HG02588 (cell line): ENCODE measurements at regions not wholly inside any gene's neighbourhood (a gene's known extent, or its start where the extent isn't known, plus 50 kb on each side); places are given as distances from the start of the nearest gene placed in this dataset.
"Not testable (repeated sequence)": the region's sequence is repeated elsewhere in the genome, so short reads cannot be mapped to it uniquely, and the experiment has no call there.

ENCODE experiments used
- ATAC-seq: cut with Tn5 transposase; IDR thresholded peaks from one replicate; pipeline ENCODE4 v1.9.1; 2021; ENCODE audit warnings: mild to moderate bottlenecking, moderate library complexity; ENCODE audit not compliant: unreplicated experiment

DNA sequence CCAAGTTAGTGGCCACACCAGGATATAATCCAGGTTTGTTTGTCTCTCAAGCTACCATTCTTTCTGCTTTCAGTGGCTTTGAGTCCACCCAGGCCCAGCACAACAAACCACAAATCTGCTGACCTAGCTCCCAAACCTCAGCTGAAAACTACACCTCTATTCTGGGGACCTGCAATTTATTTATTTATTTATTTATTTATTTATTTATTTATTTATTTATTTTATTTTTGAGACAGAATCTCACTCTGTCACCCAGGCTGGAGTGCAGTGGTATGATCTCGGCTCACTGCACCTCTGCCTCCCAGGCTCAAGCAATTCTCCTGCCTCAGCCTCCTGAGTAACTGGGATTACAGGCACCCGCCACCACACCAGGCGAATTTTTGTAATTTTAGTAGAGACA, 229.9 kb upstream of the BTG1 start:
- ATAC-seq, result not testable (repeated sequence)

DNA sequence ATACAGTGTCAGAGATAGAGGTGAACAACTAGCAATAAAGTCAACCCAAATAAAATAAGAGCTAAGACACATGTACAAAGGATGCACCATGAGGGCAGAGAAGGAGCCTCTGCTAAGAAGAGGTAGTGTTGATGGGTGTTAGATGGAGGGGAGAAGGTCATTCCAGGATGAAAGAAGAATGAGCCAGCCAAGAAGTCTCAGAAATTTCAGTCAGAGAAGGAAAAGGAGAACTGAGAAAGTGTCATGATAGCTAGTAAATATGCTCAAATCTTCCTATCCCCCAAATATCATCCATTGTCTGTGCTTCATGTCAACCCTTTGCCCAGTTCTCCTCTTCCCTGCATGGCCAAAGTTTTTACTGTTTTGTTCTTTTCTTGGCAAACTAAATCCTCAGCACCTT, 225.2 kb upstream of the BTG1 start:
- no peak for ATAC-seq

DNA sequence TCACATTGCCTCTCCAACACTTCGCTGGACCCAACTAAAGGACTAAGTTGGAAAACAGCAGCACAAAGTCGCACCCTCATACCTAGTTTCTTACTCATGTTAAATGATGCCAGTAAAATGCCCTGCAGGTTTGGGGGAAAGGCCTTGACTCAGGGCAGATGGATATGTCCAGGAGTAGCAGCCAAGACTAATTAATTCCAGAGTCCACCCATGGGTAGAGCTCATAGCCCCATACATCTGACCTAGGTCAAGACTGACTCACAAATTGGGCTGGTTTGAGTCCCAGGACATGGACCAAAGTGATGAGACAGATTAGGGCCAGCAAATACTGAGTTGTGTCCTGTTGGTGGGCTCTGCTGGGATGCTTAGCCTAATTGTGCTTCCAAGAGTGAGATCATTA, 224.0 kb upstream of the BTG1 start:
- ATAC-seq, result no peak

DNA sequence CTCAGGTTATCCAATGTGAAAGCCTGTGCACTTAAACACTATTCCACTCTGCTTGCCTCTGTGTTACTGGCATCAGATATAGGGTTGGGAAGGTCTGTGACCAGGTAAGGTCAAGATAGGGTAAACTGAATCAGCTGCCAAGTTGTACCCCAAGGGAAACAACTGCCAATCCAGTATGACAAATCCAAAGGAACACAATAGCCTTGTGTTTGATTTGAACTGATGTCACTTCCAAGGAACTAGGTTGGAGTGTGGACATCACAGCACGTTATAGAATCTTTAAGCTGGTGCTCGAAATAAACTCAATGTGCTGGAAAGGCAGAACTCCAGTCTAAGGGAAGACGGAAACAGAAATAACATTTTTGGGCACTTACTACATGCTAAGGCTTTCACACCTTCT, 223.4 kb upstream of the BTG1 start:
- ATAC-seq, result no peak

DNA sequence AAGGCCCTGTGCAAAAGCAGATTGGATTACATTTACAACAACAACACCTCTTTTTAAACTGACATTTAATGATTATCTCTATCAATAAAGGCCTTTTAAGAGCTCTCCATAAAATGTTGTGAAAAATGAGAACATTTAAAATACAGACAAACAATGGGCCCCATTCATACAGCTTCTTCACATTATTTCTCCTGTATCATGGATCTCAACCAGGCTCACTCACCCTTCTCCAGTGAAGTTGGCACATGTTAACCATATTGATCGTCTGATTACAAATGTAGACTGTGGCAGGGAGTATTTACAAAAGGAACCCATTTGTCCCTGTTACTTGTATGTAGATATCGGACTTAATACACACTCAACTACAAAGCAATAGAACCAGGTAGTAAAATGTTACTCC, 220.2 kb upstream of the BTG1 start:
- no peak for ATAC-seq

DNA sequence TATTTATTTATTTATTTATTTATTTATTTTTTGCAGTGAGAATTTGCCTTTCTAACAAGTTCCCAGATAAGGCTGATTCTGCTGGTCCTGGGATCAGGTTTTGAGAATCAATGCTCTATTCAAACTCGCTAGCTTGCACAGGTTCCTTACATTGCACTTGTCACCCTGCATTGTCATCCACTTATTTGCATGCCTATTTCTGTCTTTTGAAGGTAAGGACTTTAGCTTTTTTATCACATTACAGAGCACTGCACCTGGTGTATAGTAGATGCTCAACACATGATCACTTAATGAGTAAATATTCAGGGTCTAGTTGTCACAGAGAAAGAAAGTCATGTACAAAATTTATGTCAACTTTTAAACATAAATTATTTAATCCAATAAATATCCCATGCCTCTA, 219.7 kb upstream of the BTG1 start:
- ATAC-seq, result no peak

DNA sequence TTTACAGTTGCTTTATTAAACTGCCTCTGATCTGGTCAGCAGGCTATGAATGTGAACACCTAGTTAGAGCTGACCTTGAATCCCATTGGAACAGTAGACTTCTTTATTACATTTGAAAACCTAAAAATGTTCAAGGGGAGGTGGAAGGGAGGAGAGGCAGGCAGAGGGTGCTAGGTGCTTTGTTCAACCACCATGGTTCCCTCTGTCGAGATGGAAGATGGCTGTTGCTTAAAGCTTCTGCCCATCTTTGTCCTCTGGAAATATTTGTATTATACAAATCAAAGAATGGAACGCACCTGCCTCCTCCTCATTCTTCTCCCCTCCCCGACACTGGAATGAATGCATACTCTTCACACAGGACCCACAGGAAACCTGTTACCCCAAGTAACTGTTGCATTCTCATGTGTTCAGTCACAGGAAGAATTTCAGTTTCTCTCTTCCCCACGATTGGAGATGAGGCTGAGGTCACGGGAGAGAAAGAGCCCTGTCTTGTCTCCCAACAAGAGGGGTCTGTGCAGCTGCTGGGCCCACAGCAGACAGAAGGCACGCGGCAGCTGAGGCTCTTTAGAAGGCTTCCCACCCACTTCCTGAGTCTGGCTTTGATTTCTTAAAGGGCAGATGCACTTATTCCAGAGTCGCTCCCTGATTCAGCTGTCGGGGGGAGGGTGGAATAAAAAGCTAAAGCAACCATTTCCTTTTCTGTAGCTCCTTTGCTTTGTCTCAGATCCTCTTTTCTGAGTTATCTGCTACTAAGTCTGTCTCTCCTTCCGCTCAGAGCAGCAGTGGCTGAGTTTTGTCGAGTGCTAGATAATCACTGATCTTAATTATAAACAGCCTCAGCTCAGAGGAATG, 217.9 kb upstream of the BTG1 start:
- ATAC-seq, result peak; percentile 63

DNA sequence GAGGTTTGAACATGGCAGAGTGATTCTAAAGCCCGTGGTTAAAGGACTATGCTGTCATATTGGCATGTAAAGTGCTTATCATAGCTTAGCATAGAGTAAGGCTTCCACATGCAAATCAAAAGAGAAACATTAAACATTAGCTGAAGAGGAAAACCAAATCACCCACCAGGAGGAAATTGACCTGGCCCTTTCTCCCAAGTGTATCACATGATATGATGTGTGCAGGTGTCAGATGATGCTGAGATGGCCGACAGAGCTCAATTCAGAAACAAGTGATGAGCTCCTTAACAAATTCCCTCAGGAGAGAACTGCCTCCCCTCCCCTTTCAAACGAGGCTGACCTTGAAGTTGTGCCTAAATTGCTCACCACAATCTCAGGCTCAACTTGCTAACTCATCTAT, 217.1 kb upstream of the BTG1 start:
- ATAC-seq, result peak; percentile 63

DNA sequence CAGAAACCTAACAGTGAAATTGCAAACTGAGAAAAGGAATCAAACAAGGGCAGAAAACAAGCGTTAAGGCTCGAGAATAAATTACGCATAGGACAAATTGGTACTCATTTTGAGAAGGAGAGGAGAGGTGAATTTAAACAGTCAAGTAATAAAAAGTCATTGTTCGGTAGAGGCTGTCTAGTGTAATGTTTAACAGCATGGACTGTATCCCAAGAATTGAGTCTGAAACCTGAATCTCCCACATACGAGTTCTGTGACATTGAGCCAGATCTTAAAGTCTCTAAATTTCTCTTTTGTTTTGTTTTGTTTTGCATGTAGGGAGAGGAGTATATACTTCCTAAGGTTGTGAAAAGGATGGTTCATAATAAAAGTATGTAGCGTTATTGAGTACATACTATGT, 216.5 kb upstream of the BTG1 start:
- no peak for ATAC-seq

DNA sequence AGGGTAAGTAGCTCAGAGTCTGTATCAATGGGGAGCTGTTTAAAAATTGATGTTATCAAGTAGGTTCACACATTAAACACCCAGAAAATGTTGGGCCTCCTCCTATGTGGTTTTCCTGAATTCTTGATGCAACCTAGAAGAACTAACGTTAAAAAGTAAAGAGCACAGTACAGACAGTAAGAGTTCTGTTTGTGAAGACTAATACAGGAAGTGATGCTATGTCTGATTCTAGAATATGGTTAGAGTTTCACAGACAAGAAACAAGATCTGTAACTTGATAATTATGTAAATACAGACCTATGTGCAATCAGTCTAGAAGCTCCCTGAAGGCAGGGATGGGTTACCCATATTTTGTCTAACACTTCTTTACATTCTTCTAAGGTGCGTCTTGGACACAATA, 214.9 kb upstream of the BTG1 start:
- no peak for ATAC-seq

DNA sequence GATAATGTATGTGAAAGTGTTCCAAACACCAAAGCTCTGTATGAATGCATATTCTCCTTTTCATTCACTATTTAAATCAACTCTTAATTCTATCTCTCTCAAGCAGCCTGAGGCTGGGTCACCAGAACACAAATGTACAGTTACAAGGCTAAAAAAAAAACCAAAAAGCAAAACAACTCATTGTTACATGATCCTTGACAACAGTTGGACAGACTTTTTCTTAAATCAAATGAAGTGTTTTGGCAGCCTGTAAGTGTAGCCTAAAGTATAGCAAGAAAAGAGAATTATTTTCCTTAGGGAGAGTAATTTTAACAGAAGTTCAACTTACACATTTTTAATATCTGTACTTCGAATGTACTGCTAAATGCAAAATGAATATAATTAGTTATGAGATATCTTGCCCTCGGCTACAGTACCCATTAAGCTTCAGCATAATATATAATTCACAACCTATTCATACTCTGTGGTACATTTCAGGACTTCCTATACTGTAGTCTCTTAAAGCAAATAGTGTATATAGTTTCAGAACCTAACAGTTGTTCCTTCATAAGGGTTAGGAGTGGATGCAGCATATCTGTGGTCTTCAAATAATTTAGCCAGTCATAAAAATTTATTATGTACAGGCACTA, 214.0 kb upstream of the BTG1 start:
- ATAC-seq, result no peak

DNA sequence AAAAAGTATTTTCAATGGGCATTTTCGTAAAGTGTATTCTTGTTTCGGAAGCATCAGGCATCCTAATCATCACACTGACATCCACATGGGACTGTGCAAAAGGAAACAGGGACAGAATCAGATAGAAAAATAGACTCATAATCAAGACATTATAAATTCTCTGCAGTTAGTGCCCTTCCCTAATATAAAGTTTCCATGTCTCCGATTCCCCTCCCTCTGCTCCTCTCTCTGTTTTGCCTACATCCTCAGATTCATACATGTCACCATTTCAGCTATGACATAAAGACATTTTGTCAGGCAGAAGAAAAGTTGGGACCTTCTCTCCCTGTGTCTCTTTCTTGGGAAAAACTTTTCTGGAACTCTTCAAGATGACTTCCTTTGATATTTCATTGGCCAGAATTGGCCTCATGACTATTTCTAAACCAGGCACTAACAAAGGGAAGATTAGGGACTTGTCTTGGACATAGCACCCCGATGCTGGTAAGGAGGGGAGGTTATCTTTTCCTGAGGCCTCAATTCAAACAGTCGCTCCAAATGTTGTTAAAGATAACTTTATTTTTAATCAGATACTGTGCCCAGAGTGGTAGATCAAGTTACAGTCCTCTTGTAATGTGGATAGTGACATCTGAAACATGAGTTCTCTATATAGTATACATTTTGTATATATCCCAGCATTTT, 212.1 kb upstream of the BTG1 start:
- no peak for ATAC-seq

DNA sequence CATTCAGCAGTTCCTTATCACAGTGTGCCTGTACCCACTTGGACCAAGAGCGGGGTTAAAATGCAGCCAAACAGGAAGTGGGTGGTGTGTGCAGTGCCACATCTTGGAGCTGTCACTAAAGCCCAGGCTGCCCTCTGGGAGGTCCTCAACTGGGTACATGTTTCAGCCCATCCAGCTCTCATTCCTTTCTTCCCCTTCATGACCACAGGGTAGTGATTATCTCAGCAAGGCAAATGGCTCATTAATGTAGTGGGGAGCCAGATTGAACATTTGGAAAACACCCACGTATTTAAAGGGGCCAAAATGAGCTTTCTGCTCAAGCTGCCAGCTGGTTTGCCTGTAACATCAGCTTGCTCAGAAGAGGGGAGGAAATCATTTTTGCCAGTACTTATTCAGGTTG, 210.8 kb upstream of the BTG1 start:
- no peak for ATAC-seq

DNA sequence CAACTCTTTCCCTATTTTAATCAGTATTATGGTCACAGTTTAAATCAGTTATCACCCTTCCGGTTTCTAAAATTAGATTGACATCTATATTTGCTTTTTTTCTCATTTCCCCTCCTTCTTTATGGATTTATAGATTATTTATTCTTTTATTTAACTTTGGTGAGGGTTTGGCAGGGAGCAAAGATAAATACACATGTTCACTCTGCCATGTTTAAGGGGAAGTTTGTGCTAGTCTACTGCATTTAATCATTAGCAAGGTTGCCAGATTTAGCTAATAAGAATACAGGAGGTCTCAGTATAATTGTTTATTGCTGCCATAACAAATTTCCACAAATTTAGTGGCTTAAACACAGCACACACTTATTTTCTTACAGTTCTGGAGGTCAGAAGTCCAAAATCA, 204.0 kb upstream of the BTG1 start:
- no peak for ATAC-seq

DNA sequence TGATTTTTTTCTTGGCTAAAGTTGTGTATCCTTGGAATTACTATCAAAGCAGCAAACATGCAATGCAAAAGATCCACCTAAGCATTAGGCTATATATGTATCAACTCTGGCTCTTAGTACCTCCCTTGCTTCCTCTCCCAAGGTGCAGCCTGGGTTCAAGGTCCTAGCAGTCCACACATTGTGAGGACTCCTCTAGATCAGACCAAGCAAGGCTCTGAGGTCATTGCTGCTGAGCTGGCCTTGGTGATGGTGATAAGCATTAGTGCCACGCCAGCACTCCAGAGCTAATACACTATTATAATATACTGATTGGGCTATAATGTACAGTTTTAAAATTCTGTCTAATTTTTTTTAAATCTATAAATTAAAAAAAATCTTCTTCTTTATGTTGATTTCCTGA, 196.9 kb upstream of the BTG1 start:
- no peak for ATAC-seq

DNA sequence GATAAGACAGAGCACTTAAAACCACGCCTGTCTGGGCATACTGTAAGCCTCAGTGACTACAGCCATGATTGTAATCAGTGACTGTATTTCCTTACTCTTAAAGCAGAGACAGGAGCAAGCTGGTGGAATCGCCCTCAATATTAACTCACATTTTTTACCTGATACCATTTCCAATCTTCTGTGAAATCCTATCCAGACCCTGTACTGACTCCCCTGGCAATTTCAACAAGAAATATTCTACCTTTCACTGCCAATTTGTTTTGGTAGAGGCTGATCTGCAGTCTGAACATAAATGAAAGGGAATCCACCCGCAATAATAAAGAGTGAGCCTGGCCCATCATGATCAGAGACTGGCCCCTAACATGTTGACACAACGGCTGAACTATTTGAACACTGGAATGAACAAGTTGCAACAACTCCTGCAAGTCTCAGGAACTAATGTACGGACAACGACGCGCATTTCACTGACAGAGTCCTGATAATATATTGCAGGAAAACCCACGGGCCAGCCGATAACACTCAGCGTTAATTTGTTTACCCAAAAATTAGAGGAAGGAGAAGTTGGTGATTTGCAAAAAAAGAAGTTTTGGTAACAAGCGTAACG, 195.5 kb upstream of the BTG1 start:
- ATAC-seq, result peak; percentile 71

DNA sequence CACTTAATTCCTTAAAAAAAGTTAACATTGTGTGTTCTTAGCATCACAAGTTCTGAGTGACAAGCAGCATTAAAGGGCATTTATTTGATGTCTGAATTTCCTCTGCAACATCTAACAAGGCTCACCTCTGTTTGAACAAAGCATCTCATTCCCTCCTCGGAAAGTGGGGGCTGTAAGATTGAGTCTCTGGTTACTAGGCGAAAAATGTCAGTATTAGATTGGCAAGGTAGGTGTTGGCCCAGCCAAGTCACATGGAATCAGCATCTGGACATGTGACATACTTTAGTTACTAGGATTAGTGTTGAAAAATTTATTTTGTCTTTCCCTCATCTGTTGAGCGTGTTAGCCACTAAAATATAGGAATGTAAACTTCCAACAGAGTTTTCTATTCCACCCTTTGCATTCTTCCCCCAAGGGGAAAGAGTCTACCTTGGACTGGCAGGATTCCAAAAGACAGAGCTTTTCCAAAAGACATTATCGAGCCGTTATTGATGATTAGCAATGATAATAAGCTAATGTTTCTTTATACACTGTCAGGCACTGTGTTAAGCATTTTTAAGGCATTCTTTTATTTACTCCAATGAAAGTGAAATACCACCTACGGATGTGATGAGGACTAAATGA, 194.9 kb upstream of the BTG1 start:
- ATAC-seq, result no peak

DNA sequence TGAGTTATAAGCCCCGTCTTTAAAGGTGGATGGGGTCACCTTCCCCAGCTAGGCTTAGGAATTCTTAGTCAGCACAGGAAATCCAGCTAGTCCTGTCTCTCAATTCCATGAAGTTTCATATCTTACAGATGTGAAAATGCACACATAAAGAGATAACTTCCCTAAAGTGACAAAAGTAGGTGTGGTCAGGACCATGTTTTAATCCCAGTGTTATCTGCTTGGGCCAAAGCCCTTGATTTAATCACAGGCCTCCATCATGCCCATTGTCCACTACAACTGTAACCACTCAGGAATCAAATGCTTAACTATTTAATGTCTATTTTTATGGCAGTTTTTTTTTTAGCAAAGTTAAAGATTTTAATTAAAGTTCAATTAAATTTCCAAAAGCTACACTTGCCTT, 194.4 kb upstream of the BTG1 start:
- ATAC-seq, result no peak

DNA sequence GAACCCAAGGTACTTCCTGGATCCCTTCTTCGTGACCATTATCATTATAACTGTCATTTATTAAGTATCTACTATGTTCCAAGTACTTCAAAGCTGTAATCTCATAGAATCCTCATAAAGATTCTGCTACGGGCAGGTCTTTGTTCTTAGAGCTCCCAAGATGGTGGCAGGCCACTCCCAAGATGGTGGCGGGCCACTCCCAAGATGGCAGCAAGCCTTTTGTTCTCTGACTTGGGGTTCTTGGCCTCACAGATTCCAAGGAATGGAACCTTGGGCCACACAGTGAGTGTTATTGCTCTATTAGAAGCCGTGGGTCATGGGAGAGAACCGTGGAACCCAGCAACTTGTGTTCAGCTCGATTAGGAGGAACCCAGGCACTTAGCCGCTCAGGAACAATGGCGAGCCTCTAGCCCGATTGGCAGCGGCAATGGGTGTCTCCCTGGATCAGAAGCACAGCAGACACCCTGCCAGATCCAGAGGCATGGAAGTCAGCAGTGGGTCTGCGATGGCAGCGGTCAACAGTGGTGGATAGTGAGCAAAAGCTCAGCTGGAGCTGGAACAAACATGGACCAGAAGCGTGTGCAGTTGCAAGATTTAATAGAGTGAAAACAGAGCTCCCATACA, 193.7 kb upstream of the BTG1 start:
- ATAC-seq, result no peak

DNA sequence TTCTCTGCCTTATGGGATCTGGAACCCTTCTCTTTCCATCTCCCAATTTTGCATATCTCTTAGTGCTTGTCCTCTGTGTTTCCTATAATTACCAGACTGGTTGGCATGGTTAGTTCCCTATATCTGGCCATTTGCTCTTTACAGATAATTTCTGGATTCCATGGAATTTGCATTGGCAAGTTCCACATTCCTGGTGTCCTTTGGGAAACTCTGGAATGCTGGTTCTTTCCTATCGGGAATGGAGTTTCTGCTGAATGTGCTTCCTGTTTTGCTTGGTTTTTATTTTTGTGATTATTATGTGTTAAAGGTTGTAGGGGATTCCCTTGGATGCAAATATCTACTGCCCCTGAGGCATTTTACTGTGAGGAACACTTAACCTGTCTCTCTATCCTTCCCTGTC, 193.0 kb upstream of the BTG1 start:
- ATAC-seq, result no peak

DNA sequence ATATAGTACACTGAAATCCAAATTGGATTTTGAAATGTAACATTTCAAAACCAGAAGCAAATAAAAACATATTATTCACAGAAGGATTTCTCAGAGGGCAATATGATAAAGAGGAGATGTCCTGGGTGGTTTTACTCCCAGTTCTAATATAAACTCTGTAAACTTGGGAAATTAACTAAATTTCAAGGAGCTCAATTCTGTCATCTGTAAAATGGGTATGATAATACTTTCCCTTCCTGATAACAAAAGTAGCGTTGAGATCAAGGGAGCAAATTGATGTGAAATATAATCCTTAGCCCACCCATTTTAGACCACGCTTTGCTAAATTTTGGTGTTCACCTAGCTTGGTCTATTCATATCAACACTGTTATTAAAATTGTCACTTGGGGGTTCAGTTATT, 192.5 kb upstream of the BTG1 start:
- ATAC-seq, result no peak
